Activated CD8-positive, alpha-beta memory T cell treated with anti-CD3 and anti-CD28 coated beads, Interleukin-2, amount 50 U/mL, for 24 hours (primary cell): ENCODE measurements at regions not wholly inside any gene's neighbourhood (a gene's known extent, or its start where the extent isn't known, plus 50 kb on each side); places are given as distances from the start of the nearest gene placed in this dataset.

Experiments used
- DNase-seq: peaks from one replicate; pipeline ENCODE4 v3.0.0-alpha.2; 2020; ENCODE audit errors: extremely low read depth

DNA sequence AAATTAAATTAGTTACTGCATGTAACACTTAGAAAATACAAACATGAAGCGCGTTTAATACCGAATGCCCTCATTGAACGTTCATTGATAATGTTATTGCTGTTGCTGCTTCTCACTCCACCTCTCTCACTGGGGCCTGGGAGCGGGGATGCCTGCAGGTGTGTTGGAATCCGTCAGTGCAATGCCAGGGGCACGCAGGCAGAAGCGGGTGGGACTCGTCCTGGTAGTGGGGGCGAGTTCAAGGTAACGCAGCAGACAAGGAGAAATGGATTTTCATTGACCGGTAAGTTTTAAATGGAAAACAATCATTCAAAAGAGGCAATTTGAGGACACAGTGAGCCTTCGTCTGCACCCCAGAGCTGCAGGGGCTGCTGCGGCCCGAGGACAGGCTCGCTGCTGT is 71.2 kb upstream of the AFDN start:
- DNase-seq: no peak

DNA sequence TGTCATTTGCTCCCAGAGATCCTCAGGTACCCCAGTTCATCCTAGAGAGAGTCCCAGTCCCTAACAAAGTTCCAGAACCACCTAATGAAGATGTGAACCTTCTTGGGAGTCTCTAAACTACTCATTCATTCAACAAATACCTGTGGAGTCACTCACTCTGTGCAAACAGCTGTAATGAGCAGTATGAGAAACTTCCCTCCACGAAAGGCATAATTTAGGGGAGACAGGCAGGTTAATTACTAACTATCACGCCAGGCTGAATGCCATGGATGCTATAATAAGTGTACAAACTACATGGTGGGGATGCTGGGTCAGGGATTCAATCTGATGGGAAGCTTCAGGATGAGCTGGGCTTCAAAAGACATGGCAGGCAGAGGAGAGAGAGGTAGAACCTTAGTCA is 70.1 kb upstream of the AFDN start:
- no peak for DNase-seq

DNA sequence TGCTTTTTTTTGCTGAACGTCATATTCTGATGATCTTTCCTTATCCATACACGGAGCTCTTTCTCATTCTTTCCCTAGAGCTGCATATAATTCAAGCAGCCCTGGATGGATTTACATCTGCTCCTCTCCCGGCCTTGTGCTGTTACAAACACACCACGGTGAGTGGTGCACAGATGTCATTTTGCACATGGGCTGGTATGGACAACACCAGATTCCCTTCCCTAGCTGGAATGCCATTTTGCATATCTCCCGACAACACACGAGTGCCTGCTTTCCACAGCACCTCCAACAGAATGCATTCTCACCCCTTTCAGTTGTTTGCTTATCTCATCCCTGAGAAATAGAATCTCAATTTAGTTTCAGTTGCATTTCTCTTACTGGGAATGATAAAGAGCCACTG is 69.5 kb upstream of the AFDN start:
- DNase-seq: no peak

DNA sequence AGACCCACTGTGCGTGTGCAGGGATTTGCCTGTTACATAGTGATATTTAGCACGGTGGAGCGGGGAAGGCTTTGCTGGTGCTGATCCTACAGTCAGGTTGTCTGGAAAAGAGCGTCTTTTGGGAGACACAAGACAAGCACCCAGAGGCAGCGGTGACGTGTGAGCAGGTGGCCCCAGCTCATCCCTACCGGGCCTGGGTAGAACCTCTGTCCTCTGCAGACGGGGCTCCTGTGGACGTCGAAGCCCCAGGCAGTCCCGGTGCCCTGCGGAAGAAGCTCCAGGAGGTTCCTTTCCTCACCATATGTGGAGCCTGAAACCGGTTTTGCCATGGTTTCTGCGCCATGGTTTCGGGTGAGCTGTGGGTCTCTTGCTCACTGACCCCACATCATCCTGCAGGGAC is 68.9 kb upstream of the AFDN start:
- no peak for DNase-seq

DNA sequence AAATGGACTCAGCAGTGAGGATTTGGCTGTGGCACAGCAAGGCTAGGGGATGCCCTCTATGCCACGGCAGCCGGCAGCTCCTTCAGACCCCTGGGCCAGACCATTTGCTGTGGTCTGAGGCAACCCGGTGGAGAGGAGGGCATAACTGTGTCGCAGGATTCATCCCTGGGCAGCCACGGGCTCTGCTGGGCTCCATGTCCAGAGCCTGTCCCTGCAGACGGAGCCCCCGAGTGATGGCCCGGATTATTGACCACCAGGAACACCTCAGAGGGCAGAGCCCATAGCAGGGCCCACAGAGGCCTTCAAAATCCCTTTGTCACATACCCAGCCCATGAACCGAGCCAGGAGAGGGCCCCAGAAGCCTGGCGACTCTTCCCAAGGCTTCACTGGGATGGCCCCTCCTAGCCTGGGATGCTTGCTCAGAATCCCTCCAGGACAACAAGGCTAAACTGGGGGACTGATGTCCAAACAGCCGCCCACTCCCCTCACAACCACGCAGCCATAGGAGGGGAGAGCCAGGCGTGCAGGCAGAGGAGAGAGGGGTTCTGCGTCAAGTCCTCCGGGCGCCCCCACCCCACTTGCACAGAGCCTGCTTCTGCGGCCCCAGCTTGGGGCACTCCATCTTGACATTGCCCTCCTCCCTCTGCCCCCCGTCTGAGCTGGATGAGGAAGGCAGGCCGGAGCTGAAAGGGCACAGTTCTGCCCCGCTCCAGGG is 68.2 kb upstream of the AFDN start:
- DNase-seq: no peak

DNA sequence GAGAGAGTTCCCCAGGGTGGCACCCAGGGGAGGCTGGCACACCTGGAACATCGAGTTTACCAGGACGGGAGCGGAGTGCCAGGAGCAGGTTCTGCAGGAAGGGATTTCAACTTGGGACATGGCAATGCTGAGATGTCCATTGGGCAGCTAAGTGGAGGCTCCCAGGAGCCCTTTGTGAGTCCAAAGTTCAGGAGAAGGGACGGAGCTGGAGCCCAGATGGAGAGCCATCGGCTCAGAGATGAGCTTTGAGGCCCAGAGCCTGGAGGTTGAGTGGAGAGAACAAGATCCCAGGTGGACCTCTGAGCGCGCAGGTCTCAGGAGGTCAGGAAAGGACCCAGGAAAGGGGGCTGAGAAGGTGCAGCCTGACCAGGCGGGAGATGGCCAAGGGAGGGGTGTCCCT is 67.5 kb upstream of the AFDN start:
- DNase-seq: no peak

DNA sequence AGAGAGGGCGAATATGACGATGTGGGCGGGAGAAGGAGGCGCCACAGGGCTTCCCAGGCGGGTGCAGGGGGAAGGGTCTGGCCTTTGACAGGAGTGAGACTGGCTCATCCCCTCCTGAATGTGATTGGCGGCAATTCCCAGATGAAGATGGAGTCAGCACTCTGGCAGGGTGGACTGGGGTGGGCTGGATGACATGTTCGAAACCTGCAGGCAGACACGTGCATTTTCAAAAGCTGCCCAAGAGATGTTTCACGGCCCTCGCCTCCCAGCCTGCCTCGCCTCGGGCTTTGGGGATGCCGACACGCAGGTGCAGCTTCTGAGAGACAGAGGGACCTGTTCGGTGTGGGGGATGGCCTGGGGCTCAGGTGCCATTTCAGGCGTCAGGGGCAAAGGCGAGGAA is 66.8 kb upstream of the AFDN start:
- no peak for DNase-seq

DNA sequence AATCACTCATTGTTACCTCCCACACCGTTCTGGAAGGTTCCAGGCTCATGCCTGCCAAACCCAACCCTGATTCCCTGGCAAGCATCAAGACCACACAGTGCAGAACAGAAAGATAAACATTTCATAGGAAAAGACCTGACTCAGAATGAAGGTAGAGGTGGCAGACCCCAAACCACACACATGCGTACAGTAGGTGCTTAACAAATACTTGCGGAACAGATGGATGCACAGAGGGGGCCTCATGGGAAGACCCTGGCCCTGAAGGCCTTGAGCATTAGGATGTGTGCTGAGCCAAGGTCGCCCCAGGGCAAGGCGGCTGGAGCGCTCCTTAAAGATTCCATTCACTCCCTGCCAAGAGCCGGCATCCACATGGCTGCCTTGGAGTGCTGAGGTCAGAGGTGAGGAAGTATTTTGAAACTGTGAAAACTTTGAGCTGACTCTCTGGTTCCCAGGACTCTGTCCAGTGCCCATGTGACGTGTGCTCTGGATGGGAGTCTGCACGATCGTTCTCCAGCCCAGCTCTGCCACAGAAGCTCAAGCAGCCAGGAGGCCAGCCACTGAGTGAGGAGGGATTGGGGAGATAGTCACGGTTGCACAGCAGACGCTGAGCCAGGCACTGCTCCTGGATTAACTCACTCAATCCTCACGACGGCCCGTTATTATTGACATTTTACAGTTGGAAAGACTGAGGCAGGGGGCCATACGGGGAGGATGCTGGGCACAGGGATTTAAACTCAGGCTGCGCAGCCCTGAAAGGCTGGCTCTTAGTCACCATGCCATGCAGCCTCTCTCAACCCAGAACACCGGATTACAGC is 65.5 kb upstream of the AFDN start:
- DNase-seq: no peak

DNA sequence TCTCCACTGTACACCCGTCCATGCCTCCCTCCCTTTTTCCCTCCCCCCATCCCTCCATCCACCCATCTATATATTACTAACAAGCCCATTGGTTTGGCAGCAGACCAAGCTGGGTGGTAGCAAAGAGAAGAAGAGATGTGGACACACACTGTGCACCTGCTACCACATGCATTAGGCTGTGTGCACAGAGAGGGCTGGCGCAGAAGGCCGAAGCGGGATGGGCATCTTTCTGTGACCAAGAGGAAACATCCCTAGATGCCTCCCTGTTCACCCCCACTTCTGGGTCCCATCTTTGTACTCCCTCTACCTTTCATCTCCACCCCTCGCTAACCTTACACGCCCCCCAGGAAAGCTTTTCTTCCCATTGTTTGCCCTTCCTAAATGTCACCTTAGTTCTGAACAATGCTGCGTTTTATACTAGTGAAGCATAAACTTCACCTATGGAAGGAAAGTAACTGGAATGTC is 64.9 kb upstream of the AFDN start:
- DNase-seq: no peak

DNA sequence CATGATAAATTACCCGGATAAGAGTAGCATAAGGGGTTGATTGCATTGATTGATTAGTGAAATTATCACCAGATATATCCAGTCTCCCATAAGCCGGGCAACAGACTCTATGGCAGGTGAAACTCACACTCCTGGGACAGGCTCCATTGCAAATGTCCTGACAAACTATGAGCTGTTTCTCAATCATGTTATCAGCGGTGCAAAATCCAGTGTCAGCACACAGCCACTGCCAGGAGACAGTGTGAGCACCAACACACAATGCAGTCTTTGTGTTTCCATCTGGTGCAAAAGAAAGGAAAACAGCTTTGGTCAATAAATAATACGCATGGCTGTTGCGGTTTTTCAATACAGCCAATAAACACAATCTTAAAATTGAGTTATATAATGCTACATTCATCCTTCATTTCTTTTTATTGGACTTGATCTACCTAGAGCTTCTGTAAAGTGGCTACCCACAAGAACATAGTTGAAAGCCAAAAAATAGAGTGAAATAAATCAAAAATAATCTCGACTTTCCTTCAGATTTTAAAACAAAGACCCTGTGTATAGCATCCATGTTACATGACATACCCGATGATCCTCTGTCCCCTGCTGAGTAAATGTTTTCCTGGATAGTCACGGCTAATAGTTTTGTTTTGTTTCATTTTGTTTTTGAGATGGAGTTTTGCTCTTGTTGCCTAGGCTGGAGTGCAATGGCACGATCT is 64.3 kb upstream of the AFDN start:
- no peak for DNase-seq

DNA sequence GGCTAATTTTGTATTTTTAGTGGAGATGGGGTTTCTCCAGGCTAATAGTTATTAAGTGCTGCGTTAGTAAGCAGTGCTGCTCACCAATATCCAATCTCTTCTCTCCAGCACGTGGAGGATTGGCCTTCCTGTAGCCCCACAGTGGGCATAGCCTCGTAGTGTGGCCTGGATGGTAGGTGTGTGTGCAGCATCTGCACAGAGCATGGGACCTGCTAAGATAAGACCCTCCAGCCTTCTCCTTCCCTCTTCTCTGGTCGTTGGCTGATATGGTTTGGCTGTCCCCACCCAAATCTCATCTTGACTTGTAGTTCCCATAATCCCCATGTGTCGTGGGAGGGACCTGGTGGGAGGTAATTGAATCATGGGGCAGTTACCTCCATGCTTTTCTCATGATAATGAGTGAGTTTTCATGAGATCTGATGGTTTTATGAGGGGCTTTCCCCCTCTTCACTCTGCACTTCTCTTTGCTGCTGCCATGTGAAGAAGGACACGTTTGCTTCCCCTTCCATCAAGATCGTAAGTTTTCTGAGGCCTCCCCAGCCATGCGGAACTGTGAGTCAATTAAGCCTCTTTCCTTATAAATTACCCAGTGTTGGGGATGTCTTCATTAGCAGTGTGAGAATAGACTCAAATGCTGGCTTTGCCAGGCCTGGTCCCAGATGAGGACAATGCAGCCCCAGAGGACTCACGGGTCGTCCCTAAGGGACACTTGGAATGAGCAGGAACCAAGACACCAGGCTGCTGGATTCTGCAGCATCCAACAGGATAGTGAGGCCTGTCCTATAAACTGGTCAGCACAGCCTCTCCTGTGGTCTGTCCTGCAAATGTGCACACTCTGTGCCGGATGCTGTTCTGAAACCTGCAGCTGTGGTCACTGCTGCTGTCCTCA is 63.4 kb upstream of the AFDN start:
- DNase-seq: no peak

DNA sequence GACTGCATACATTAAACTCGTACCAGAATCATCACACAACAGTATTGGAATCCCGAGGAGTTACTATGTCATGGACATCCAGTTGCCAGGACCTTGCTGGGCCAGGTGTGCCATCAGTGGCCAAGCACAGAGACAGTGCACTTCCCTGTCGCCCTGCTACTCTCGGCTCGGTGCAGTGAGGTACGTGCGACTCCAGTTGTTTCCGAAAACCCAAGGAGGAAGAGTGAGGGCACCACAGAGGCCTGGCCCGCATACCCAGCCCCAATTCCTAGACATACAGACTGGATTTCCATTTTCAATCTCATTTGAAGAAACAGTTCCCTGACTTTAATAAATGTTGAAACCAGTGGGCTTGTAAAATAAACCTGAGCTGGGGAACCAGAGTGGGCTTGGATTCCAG is 62.5 kb upstream of the AFDN start:
- DNase-seq: no peak

DNA sequence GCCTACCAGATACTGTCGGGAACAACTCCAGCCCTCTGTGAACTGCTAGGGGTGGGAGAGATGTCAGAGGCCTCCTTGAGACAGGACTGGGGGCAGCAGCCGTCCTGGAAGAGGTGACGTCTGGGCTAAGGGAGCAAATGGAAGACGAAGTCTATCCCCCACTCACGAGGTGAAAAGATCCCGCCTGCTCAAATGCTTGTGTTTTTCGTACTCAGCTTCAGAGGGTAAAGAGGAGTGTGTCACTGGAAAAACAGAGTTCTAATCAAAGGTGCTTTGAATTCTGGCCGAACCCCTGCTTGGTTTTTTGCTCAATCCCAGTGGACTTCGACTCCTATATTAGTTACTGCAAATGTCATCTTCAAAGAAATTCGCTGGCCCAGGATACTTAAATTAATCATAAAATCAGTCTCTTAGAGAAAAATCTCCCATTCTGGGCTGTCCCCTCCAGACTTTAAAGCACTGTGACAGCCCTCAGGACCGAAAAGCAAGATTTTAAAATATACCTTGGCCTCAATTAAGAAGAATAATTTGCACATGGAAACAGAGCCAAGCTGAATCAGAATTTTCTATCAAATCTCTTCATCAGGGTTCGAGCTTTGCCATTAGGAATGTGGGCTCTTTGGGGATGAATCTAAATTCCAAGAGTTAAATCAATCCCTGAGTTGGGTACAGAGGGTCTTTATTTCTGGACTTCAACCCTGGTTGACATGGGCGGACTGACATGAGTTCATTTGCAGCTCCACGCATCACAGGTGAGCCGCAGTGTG is 61.8 kb upstream of the AFDN start:
- no peak for DNase-seq

DNA sequence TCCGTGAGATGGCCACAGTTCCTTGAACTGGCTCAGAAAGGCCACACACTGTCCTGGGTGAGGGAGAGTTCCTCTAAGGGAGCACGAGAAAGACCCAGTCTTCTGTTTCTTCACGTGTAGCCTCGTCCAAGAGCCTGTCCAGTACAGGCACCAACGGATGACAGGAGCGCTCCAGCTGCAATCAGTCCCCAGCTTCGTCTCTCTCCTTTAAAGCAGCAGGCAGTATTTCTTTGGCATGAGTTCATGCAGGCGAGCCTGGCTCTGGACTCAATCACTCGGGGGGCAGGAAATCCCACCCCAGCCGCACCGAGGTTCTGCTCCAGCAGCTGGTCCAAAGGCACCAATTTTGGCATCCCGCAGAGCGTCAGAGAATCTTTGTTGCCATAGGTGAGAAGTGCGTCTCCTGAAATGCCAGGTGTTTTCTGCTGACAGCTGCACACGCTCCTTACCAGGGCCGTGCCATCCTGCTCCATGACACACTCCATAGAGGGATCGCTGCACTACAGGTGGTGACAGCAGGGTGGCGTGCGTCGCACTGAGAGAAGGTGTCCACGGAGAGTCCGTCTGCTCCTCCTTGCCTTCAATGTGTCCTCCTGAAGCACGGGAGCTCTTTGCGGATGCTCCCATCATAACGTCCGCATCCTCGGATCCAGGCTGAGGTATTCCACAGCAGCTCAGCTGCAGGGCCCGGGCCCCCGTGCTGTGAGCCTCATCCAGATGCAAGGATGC is 59.6 kb upstream of the AFDN start:
- DNase-seq: no peak

DNA sequence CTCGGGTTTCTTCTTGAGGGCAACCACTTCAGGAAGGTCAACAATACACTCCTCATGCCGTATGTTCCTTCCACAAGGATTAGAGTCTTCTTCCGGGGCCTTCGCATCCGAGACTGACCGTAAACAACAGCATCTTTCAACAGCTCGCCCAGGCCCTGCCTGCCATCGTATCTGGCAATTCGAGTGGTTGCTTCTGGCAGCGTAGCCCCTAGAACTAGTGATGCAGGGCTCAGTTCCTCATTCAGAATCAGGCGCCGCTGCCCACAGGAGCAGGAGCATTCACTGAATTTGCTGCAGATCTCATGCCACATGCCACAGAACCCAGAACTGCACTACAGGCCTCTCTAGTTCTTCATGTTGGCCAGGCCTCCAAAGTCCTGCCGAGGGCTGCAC is 59.0 kb upstream of the AFDN start:
- DNase-seq: no peak

DNA sequence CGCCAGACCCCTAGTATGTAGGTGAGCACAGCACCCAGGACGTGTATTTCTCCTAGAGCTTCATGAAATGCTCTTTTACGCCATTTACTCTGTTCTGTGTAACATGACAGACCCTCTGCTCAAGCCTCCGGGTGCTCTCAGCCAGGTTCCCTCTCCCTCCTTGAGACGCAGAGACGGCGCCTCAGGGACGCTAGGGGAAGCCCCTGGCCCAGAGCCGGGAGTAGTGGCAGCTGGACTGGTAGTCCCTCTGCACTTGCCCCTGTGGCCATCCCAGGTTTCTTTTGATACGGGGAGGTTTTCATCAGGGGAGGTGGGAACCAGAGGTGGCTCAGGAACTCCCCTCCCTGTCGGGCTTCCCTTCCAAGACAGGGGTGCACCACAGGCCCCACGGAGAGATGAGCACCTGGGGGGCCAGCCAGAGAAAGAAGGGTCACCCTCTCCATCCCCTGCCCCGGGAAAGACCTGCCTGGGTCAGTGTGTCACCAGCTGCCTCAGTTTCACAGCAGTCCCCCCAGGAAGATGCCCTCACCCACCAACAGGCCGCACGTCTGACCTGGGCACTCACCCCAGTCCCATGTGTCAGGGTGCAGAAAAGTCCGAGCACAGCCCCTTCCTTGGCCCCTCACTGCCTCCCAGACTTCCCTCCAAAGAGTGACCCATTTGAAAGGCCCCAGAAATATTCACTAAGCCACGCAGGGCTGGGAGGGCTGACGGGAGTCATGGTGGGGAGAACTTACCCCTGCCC is 58.1 kb upstream of the AFDN start:
- DNase-seq: no peak

DNA sequence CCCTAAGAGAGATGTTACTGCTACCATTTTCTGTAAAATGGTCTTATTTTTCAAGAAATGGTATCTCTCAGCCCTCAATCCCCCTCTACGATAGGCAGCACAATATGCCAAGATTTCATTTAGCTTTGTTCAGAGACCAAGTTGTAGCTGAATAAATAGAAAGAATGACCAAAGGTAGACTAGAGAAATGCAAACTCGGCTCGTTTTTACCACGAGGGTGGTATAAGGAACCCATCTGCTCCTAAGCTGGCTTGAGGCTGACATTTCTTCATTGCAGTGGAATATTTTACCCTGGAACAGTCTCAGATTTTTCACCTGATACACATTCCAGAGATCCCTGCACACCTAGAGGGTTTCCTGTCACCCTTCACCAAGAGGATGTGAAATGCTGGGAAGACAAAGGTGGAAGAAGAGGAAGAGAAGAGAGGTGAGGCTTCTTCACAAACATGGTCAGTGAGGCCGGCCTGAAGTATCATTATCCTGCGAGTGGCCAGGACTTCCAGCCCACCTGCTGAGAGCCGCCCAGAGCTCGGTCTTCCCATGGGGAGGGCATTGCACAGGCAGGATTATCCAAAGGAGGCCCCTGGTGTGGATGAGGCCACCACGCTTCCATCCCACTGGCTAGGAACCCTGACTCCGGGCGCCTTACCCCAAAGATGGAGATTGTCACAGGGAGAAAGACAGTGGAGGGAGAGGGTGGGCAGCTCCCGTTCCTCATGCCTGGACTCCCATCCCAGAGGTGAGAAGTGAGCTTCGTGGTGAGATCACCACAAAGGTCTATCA is 57.1 kb upstream of the AFDN start:
- no peak for DNase-seq

DNA sequence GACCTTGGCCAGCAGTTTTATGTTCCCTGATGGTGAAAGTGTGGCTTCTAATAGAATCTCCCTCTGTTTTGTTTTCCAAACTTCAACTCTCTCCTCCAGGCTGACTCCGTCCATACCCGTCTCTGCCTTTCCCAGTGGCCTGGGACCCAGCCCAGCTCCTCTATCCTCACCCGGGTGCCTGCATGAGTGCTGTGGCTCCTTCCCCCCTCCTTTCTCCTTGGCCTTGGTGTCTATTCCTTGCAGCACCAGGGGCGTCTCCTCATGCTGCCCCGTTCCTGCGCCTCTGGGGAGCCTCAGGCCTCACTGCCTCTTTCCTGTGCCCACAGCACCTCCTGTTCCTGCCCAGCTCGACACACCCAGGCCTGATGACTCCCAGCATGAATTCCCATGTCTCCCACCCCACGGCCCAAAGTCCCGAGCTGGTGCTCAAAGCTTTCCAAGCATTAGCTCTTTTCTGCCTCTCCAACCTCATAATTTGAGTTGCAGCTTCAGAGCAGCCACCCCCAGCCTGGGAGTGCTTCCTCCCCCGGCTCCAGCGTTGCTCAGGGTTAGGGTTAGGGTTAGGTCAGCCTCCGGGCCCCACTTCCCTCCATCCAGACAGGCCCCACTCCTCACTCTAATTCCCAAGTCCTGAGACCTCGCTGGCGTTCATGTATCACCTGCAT is 56.3 kb upstream of the AFDN start:
- no peak for DNase-seq
